IMR-90 (cell line): ENCODE measurements at regions not wholly inside any gene's neighbourhood (a gene's known extent, or its start where the extent isn't known, plus 50 kb on each side); places are given as distances from the start of the nearest gene placed in this dataset.

ENCODE experiments used
- ATAC-seq: fragments of 200-7000 bp; cut with Tn5 transposase; 2 replicates; pipeline ENCODE4 v1.9.1; 2020; ENCODE audit warnings: low read depth, mild to moderate bottlenecking, moderate library complexity
- BruUV-seq: library from RNA; stranded (reverse); fragments of 400-500 nt; replicated peaks from 2 replicates; lab custom pipeline; 2021; lab: Mats Ljungman, UMichigan
- CTCF ChIA-PET: fragments of 300-600 bp; formaldehyde crosslinking; extraction: SDS; loops from one replicate; lab custom pipeline; 2021; ENCODE audit warnings: antibody characterized with exemption; lab: Yijun Ruan, JAX
- POLR2A ChIA-PET: fragments of 300-600 bp; sonication (Branson Sonifier 250); formaldehyde crosslinking; loops from one replicate; lab custom pipeline; 2022; ENCODE audit warnings: antibody characterized with exemption; ENCODE audit not compliant: unreplicated experiment; lab: Charles Lee
- DNase-seq: peaks from one replicate; pipeline ENCODE4 v3.0.0; 2013
- H2AFZ ChIP-seq: replicated peaks from 2 replicates; pipeline ENCODE3; 2013; ENCODE audit warnings: low read length, mild to moderate bottlenecking; ENCODE audit not compliant: poor library complexity
- H2AK5ac ChIP-seq: 2 replicates; pipeline ENCODE4 v1.6.1; 2013; ENCODE audit warnings: low read depth, low read length, inconsistent platforms
- H2AK9ac ChIP-seq: replicated peaks from 2 replicates; pipeline ENCODE3; 2013; ENCODE audit warnings: mild to moderate bottlenecking, low read depth, low read length, moderate library complexity; ENCODE audit not compliant: poor library complexity
- H2BK120ac ChIP-seq: 2 replicates; pipeline ENCODE4 v1.6.1; 2013; ENCODE audit warnings: low read depth, low read length, inconsistent platforms
- H2BK15ac ChIP-seq: 3 replicates; pipeline ENCODE4 v1.6.1; 2013; ENCODE audit warnings: low read depth, low read length, inconsistent platforms
- H2BK20ac ChIP-seq: 2 replicates; pipeline ENCODE4 v1.6.1; 2013; ENCODE audit warnings: low read depth, mild to moderate bottlenecking, inconsistent platforms, low read length, moderate library complexity
- H2BK5ac ChIP-seq: 2 replicates; pipeline ENCODE4 v1.6.1; 2013; ENCODE audit warnings: mild to moderate bottlenecking, low read depth, low read length, inconsistent platforms; ENCODE audit not compliant: poor library complexity, severe bottlenecking
- H3K14ac ChIP-seq: replicated peaks from 2 replicates; pipeline ENCODE4 v1.6.1; 2013; ENCODE audit warnings: low read depth, low read length, inconsistent platforms
- H3K18ac ChIP-seq: 2 replicates; pipeline ENCODE4 v1.6.1; 2013; ENCODE audit warnings: low read depth, low read length, control low read depth
- H3K23ac ChIP-seq: 2 replicates; pipeline ENCODE4 v1.6.1; 2013; ENCODE audit warnings: low read depth, low read length, inconsistent platforms
- H3K27ac ChIP-seq: 2 replicates; pipeline ENCODE4 v1.5.1; 2013; ENCODE audit warnings: mild to moderate bottlenecking, control low read depth, low read length; ENCODE audit not compliant: insufficient read depth
- H3K27me3 ChIP-seq: 2 replicates; pipeline ENCODE4 v1.6.1; 2013; ENCODE audit warnings: low read length; ENCODE audit not compliant: control insufficient read depth, insufficient read depth
- H3K36me3 ChIP-seq: 2 replicates; pipeline ENCODE4 v1.6.1; 2013; ENCODE audit warnings: low read length, mixed read lengths; ENCODE audit not compliant: control insufficient read depth, insufficient read depth
- H3K4ac ChIP-seq: 2 replicates; pipeline ENCODE4 v1.6.1; 2013; ENCODE audit warnings: low read depth, low read length, inconsistent platforms
- H3K4me1 ChIP-seq: 2 replicates; pipeline ENCODE4 v1.6.1; 2013; ENCODE audit warnings: low read length, mixed read lengths; ENCODE audit not compliant: control insufficient read depth, insufficient read depth
- H3K4me2 ChIP-seq: 2 replicates; pipeline ENCODE4 v1.6.1; 2013; ENCODE audit warnings: low read depth, mild to moderate bottlenecking, control low read depth, low read length, moderate library complexity
- H3K4me3 ChIP-seq: 2 replicates; pipeline ENCODE4 v1.5.1; 2013; ENCODE audit warnings: low read depth, mild to moderate bottlenecking, control low read depth, low read length, moderate library complexity; ENCODE audit not compliant: insufficient read depth
- H3K56ac ChIP-seq: 2 replicates; pipeline ENCODE4 v1.6.1; 2013; ENCODE audit warnings: low read length, inconsistent platforms; ENCODE audit not compliant: insufficient read depth; ENCODE audit errors: extremely low read depth
- H3K79me1 ChIP-seq, 2 experiments: 2 replicates each; pipeline ENCODE4 v1.6.1; 2013; ENCODE audit warnings: low read length in 2 of 2, inconsistent platforms in 1 of 2, low read depth in 1 of 2
- H3K9ac ChIP-seq: 2 replicates; pipeline ENCODE4 v1.6.1; 2013; ENCODE audit warnings: low read depth, low read length, control low read depth
- H3K9me1 ChIP-seq: 2 replicates; pipeline ENCODE4 v1.6.1; 2013; ENCODE audit warnings: low read length, inconsistent platforms; ENCODE audit not compliant: insufficient read depth
- H3K9me3 ChIP-seq: 2 replicates; pipeline ENCODE4 v1.6.1; 2013; ENCODE audit warnings: low read length; ENCODE audit not compliant: control insufficient read depth, insufficient read depth
- H4K20me1 ChIP-seq: 2 replicates; pipeline ENCODE4 v1.6.1; 2013; ENCODE audit warnings: low read length, inconsistent platforms; ENCODE audit not compliant: insufficient read depth
- H4K5ac ChIP-seq: 2 replicates; pipeline ENCODE4 v1.6.1; 2013; ENCODE audit warnings: mild to moderate bottlenecking, low read depth, low read length, control low read depth
- H4K8ac ChIP-seq, 2 experiments: 2 replicates each; pipeline ENCODE4 v1.6.1; 2013; ENCODE audit warnings: low read depth in 2 of 2, low read length in 2 of 2, control low read depth in 1 of 2, inconsistent platforms in 1 of 2
- H4K91ac ChIP-seq: 2 replicates; pipeline ENCODE4 v1.6.1; 2013; ENCODE audit warnings: low read depth, low read length, inconsistent platforms; ENCODE audit not compliant: insufficient read depth
- BHLHE40 ChIP-seq: fragments of 150-350 bp; IDR thresholded peaks from 2 replicates; pipeline ENCODE4 v1.6.1; 2016; ENCODE audit warnings: mild to moderate bottlenecking, low read depth, low read length
- CEBPB ChIP-seq: IDR thresholded peaks from 2 replicates; pipeline ENCODE4 v1.6.1; 2012; ENCODE audit warnings: low read depth, low read length, improper control_type of control experiment
- MAFK ChIP-seq: IDR thresholded peaks from 2 replicates; pipeline ENCODE4 v1.6.1; 2012; ENCODE audit warnings: low read depth, low read length, improper control_type of control experiment
- MXI1 ChIP-seq: IDR thresholded peaks from 2 replicates; pipeline ENCODE4 v1.6.1; 2012; ENCODE audit warnings: low read depth, mild to moderate bottlenecking, low read length, moderate library complexity, borderline replicate concordance
- NFE2L2 ChIP-seq: fragments of 150-350 bp; IDR thresholded peaks from 2 replicates; pipeline ENCODE4 v1.6.1; 2016; ENCODE audit warnings: low read depth, mild to moderate bottlenecking, low read length
- RAD21 ChIP-seq: IDR thresholded peaks from 2 replicates; pipeline ENCODE4 v1.6.1; 2012; ENCODE audit warnings: low read length, improper control_type of control experiment
- SMC3 ChIP-seq: fragments of 150-350 bp; IDR thresholded peaks from 2 replicates; pipeline ENCODE4 v1.6.1; 2016; ENCODE audit warnings: low read depth, mild to moderate bottlenecking, antibody characterized with exemption, low read length, moderate library complexity
- WGBS, 2 experiments: methylation state at CpG; one replicate each; pipeline versions ENCODE4 v1.1.5 to v1.1.7; 2013; ENCODE audit warnings: missing lambda C conversion rate in 2 of 2; ENCODE audit not compliant: insufficient read length in 1 of 2; ENCODE audit errors: extremely low coverage in 2 of 2; 5-methylcytosine and 5-hydroxymethylcytosine counted together
- dilution Hi-C: fragments of 300-500 bp; cut with HindIII; formaldehyde crosslinking; loops from one replicate; pipeline ENCODE4 v1.14.3; 2018; ENCODE audit warnings: low sequenced_read_pairs; ENCODE audit not compliant: unreplicated experiment
- in situ Hi-C: fragments of 300-500 bp; cut with MboI; formaldehyde crosslinking; loops from 3 replicates; pipeline ENCODE4 v1.14.3; 2019; ENCODE audit warnings: low sequenced_read_pairs, inconsistent platforms, mixed read lengths
- intact Hi-C: fragments of 100-400 bp; cut with micrococcal nuclease; formaldehyde crosslinking; loops from 2 replicates; pipeline ENCODE4 v1.10.0; 2022
- TF ChIP-seq, protein P1 (sequence below): conservative IDR thresholded peaks from 2 replicates; pipeline ENCODE4 v1.5.1; 2012; ENCODE audit warnings: mild to moderate bottlenecking, low read depth, low read length, improper control_type of control experiment
- TF ChIP-seq, protein P2 (sequence below): fragments of 150-350 bp; IDR thresholded peaks from 2 replicates; pipeline ENCODE4 v1.6.1; 2017; ENCODE audit warnings: mild to moderate bottlenecking, antibody characterized with exemption, low read length, low read depth
- TF ChIP-seq, protein P3 (sequence below): fragments of 150-350 bp; IDR thresholded peaks from 2 replicates; pipeline ENCODE4 v1.6.1; 2016; ENCODE audit warnings: low read depth, mild to moderate bottlenecking, low read length, moderate library complexity, borderline replicate concordance

DNA sequence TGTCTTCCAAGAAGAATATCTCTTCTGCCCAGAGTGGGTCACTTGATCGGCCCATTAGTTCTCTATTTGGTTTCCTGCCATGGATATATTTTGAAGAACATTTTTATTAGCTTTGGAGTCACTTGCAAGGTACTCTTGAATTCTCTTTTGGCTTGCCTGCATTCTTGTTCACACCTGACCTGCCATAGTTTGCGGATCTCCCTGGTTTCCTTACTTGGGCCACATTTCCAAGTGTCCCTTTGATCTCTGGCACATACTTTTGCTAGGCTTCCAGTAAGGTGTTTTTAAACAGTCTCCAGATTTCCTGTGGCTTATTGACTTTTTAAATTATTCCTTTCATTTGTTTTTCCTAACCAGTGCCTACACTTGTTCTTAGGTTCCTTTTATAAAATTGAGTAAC, 488.5 kb upstream of the MDFIC2 start:
- Histone ChIP-seq H3K9me3 (no peaks in the 10 kb centered on the region), H3K36me3 (no peaks in the 10 kb centered on the region), H3K23ac (no peak overlapping the region), H3K79me1 (no peaks in the 10 kb centered on the region), H3K4me3 (no peak overlapping the region), H4K5ac (no peak overlapping the region), H2BK120ac (no peak overlapping the region), H2AFZ (no peak overlapping the region), H2BK15ac (no peak overlapping the region), H3K56ac (no peak overlapping the region), H3K18ac (no peak overlapping the region), H4K91ac (no peak overlapping the region), H3K27me3 (no peaks in the 10 kb centered on the region), H3K4me2 (no peak overlapping the region), H3K9me1 (no peaks in the 10 kb centered on the region), H2AK9ac (no peak overlapping the region), H3K4ac (no peak overlapping the region), H4K8ac (no peak overlapping the region), H4K20me1 (no peaks in the 10 kb centered on the region), H3K9ac (no peak overlapping the region), H2AK5ac (no peak overlapping the region), H2BK20ac (no peak overlapping the region), H3K27ac (no peak overlapping the region), H3K14ac (no peak overlapping the region), H2BK5ac (no peak overlapping the region), H3K4me1 (no peaks in the 10 kb centered on the region; the same call in 1 of the 2 replicates)
- DNase-seq (no peak), ATAC-seq (no peak)
- POLR2A ChIA-PET: no interaction called here
- dilution Hi-C loops (no loop called here), intact Hi-C loops (no loop called here), in situ Hi-C loops (no loop called here)
- no peak for TF ChIP-seq MXI1
- TF ChIP-seq, protein P1, sequence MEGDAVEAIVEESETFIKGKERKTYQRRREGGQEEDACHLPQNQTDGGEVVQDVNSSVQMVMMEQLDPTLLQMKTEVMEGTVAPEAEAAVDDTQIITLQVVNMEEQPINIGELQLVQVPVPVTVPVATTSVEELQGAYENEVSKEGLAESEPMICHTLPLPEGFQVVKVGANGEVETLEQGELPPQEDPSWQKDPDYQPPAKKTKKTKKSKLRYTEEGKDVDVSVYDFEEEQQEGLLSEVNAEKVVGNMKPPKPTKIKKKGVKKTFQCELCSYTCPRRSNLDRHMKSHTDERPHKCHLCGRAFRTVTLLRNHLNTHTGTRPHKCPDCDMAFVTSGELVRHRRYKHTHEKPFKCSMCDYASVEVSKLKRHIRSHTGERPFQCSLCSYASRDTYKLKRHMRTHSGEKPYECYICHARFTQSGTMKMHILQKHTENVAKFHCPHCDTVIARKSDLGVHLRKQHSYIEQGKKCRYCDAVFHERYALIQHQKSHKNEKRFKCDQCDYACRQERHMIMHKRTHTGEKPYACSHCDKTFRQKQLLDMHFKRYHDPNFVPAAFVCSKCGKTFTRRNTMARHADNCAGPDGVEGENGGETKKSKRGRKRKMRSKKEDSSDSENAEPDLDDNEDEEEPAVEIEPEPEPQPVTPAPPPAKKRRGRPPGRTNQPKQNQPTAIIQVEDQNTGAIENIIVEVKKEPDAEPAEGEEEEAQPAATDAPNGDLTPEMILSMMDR: no peak
- no peak for TF ChIP-seq RAD21
- no peak for TF ChIP-seq MAFK
- no peak for TF ChIP-seq CEBPB
- TF ChIP-seq BHLHE40: no peak
- TF ChIP-seq, protein P2, sequence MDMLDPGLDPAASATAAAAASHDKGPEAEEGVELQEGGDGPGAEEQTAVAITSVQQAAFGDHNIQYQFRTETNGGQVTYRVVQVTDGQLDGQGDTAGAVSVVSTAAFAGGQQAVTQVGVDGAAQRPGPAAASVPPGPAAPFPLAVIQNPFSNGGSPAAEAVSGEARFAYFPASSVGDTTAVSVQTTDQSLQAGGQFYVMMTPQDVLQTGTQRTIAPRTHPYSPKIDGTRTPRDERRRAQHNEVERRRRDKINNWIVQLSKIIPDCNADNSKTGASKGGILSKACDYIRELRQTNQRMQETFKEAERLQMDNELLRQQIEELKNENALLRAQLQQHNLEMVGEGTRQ: no peak
- TF ChIP-seq, protein P3, sequence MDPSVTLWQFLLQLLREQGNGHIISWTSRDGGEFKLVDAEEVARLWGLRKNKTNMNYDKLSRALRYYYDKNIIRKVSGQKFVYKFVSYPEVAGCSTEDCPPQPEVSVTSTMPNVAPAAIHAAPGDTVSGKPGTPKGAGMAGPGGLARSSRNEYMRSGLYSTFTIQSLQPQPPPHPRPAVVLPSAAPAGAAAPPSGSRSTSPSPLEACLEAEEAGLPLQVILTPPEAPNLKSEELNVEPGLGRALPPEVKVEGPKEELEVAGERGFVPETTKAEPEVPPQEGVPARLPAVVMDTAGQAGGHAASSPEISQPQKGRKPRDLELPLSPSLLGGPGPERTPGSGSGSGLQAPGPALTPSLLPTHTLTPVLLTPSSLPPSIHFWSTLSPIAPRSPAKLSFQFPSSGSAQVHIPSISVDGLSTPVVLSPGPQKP: no peak
- no peak for TF ChIP-seq NFE2L2
- TF ChIP-seq SMC3: no peak
- CTCF ChIA-PET: no interaction called here
- no TSS peak for BruUV-seq
- 86% methylated on average over 1 of the region's 2 CpGs; no CpG with 5 or more reads in 1 of the 2 experiments for WGBS, 2 experiments
